Activated naive CD4-positive, alpha-beta T cell treated with anti-CD3 and anti-CD28 coated beads, Interleukin-2, amount 10 ng/mL, durations not matched to agents 7 days and 5 days (primary cell): ENCODE measurements at regions not wholly inside any gene's neighbourhood (a gene's known extent, or its start where the extent isn't known, plus 50 kb on each side); places are given as distances from the start of the nearest gene placed in this dataset.

Experiments
- CTCF ChIA-PET: fragments of 350-600 bp; sonication (Branson Sonifier 250); formaldehyde crosslinking; loops from one replicate; lab custom pipeline; 2021; ENCODE audit warnings: antibody characterized with exemption; lab: Charles Lee
- DNase-seq: peaks from one replicate; pipeline ENCODE4 v3.0.0-alpha.2; 2020
- H3K27ac Mint-ChIP-seq: one replicate; pipeline ENCODE4 v1.8.0; 2021; ENCODE audit warnings: mild to moderate bottlenecking, moderate library complexity, mixed read lengths
- H3K27me3 Mint-ChIP-seq: one replicate; pipeline ENCODE4 v1.8.0; 2021; ENCODE audit warnings: mild to moderate bottlenecking, mixed read lengths
- H3K36me3 Mint-ChIP-seq: one replicate; pipeline ENCODE4 v1.8.0; 2021; ENCODE audit warnings: mixed read lengths
- H3K4me1 Mint-ChIP-seq: one replicate; pipeline ENCODE4 v1.8.0; 2021; ENCODE audit warnings: mixed read lengths
- H3K4me3 Mint-ChIP-seq: one replicate; pipeline ENCODE4 v1.8.0; 2021; ENCODE audit warnings: mild to moderate bottlenecking, moderate library complexity, mixed read lengths
- H3K9me3 Mint-ChIP-seq: one replicate; pipeline ENCODE4 v1.8.0; 2021; ENCODE audit warnings: mixed read lengths

DNA sequence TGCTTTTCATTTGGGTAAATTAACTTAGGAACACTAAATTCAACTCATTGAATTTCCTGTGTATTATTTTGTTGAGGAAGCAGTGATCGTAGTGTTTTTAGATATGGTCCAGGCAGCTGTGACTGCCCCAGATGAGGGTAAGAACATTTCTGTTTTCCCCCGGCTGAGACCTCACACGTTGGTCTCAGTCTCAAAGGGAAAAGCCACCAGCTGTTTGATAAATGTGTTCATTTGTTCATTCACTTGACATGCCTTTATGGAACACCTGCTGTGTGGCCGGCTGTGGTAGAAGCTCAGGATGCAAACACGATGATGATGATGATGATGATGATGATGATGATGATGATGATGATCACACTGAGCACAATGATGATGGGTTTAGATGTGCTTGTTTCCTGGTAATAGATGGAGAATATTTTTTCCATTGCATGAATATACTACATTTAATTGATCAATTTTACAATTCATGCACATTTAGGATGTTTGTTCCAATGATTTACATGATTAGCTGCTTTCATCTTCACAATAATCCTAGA, 125.6 kb upstream of the ZNF32 start:
- DNase-seq, result no peak
- peaks cover 4% of the 10 kb centered on the region for H3K27me3 Mint-ChIP-seq
- H3K9me3 Mint-ChIP-seq, result no peaks in the 10 kb centered on the region
- no peak overlapping the region for H3K27ac Mint-ChIP-seq
- peaks cover 8% of the 10 kb centered on the region for H3K4me1 Mint-ChIP-seq
- H3K36me3 Mint-ChIP-seq, result no peaks in the 10 kb centered on the region
- CTCF ChIA-PET, result interaction anchor here (0.7 kb wide), 1 partner anchor 17 kb away, joined by 3 read pairs; no protein-coding TSS in a partner anchor
- no peak overlapping the region for H3K4me3 Mint-ChIP-seq

DNA sequence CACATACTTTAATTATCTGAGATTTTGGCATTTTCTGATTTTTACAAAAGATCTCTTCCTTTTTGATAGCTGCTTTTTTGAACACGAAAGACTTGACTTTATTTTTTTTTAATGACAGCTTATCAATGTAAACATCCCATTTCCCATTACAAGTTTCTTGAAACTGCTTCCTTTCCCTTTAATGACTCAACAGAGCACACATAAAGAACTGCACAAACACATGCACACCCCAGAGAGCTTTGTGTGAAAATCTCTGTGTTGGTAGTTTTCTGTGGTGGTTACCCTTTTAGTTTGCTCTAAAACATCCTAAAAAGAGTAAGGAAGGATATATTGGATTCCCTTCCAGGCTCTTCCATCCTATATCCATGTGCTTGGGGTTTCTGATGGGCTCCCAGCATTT, 125.1 kb upstream of the ZNF32 start:
- peaks cover 5% of the 10 kb centered on the region for H3K4me1 Mint-ChIP-seq
- H3K27ac Mint-ChIP-seq, result no peak overlapping the region
- CTCF ChIA-PET, result no interaction called here
- H3K27me3 Mint-ChIP-seq, result peaks cover 4% of the 10 kb centered on the region
- no peak overlapping the region for H3K4me3 Mint-ChIP-seq
- no peaks in the 10 kb centered on the region for H3K9me3 Mint-ChIP-seq
- H3K36me3 Mint-ChIP-seq, result no peaks in the 10 kb centered on the region
- no peak for DNase-seq

DNA sequence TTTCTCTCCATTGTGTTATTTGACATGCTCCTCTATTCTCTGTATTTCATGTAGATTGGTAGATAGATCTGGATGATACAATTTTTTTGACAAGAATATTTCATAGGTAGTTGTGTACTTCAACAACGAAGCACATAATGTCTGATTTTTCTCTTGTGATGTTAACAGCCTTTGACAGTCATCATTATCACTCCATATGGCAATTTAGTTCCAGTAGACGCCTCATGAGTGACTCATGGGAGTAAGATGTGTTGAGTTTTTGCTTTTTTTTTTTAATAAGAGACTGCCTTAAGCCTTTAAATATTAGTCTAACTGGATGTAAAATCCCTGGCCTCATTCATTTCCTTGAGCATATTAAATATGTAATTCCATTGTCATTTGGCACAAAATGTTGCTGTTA, 123.5 kb upstream of the ZNF32 start:
- H3K4me1 Mint-ChIP-seq, result no peaks in the 10 kb centered on the region
- H3K9me3 Mint-ChIP-seq, result peaks cover 2% of the 10 kb centered on the region
- H3K4me3 Mint-ChIP-seq, result no peak overlapping the region
- peaks cover 4% of the 10 kb centered on the region for H3K27me3 Mint-ChIP-seq
- H3K36me3 Mint-ChIP-seq, result no peaks in the 10 kb centered on the region
- H3K27ac Mint-ChIP-seq, result no peak overlapping the region
- no peak for DNase-seq
- CTCF ChIA-PET, result no interaction called here

DNA sequence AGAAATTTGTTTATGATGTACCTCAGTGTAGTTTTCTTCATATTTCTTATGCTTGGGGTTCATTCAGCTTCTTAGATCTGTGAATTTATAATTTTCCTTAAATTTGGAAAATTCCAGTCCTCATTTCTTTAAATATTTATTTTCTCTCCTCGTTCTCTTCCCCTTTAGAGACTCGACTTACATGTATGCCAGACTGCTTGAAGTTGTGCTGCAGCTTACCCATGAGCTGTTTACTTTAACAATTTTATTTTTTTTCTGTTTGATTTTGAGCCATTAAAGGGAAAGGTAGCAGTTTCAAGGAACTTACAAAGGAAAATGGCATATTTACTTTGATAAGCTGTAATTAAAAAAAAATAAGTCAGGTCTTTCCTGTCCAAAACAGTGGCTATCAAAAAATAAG, 123.0 kb upstream of the ZNF32 start:
- DNase-seq, result no peak
- CTCF ChIA-PET, result no interaction called here

DNA sequence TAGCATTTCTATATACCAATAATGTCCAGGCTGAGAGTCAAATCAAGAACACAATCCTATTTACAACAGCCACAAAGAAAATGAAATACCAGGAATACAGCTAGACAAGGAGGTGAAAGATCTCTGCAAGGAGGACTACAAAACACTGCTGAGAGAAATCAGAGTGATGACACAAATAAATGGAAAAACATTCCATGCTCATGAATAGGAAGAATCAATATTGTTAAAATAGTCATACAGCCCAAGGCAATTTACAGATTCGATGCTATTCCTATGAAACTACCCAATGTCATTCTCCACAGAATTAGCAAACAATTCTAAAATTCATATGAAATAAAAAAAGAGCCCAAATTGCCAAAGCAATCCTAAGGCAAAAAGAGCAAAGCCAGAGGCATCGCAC, 116.8 kb upstream of the ZNF32 start:
- peaks cover 2% of the 10 kb centered on the region for H3K9me3 Mint-ChIP-seq
- CTCF ChIA-PET, result no interaction called here
- H3K4me3 Mint-ChIP-seq, result no peak overlapping the region
- H3K4me1 Mint-ChIP-seq, result no peaks in the 10 kb centered on the region
- H3K27me3 Mint-ChIP-seq, result peaks cover 4% of the 10 kb centered on the region
- DNase-seq, result no peak
- H3K27ac Mint-ChIP-seq, result no peak overlapping the region
- no peaks in the 10 kb centered on the region for H3K36me3 Mint-ChIP-seq

More for the DNA sequence above, 123.0 kb upstream of the ZNF32 start:
- Mint-ChIP-seq H3K9me3 (peaks cover 2% of the 10 kb centered on the region), H3K27me3 (peaks cover 4% of the 10 kb centered on the region), H3K27ac (no peak overlapping the region), H3K4me1 (no peaks in the 10 kb centered on the region), H3K4me3 (no peak overlapping the region), H3K36me3 (no peaks in the 10 kb centered on the region)

DNA sequence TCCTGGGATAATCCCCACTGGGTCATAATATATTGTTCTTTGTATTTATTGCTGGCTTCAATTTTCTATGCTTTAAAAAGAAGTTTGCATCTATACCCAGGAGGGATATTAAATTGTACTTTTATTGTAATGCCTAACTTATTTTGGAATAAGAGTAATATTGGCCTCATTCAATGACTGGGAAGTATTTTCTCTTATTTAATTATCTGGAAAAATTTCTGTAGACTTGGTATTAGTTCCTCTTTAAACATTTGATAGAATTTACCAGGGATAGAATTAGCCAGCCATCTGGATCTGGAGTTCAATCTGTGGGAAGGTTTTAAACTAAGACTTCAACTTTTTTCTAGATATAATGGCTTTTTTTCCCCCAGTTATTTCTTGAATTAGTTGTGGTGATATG, 115.2 kb upstream of the ZNF32 start:
- CTCF ChIA-PET, result no interaction called here
- no peaks in the 10 kb centered on the region for H3K4me1 Mint-ChIP-seq
- H3K27me3 Mint-ChIP-seq, result no peaks in the 10 kb centered on the region
- no peaks in the 10 kb centered on the region for H3K36me3 Mint-ChIP-seq
- H3K27ac Mint-ChIP-seq, result no peak overlapping the region
- H3K4me3 Mint-ChIP-seq, result no peak overlapping the region
- DNase-seq, result no peak
- peaks cover 2% of the 10 kb centered on the region for H3K9me3 Mint-ChIP-seq

DNA sequence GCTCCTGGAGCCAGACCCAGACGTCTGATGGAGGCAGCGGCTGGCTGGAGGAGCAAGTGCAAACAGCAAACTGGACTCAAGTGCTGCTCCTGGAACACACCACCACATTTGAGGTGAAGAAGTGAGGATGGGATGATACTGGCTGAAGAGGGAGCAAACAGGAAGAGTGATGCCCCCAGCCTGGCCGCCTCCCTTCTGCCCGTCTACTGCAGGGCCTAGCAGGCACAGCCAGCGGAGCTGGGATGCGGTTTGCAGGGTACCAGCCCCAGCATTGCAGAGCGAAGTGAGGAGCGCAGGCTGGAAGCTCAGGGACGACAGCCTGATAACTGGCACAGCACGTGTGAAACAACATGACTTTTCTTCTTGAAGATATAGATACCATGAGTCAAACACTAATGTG, 111.8 kb upstream of the ZNF32 start:
- Mint-ChIP-seq H3K27me3 (no peaks in the 10 kb centered on the region), H3K4me3 (no peak overlapping the region), H3K9me3 (no peaks in the 10 kb centered on the region), H3K4me1 (no peaks in the 10 kb centered on the region), H3K36me3 (no peaks in the 10 kb centered on the region), H3K27ac (no peak overlapping the region)
- CTCF ChIA-PET, result no interaction called here
- no peak for DNase-seq

DNA sequence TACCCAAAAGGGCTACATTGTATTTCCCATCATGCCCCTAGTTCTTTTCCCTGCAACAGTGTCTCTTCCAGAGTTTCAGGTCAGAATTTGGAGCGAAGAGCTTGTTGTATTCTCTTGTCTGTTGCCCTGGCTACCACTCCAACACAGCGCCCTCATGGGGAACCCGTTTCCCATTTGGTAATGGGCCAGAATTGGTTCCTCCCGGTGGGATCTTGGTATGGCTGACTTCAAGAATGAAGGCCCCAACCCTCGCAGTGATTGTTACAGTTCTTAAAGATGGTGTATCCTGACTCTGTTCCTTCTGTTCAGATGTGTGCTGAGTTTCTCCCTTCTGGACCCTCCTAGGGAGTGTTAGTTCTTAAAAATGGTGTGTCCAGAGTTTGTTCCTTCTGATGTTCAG, 110.5 kb upstream of the ZNF32 start:
- no peak for DNase-seq
- Mint-ChIP-seq H3K4me3 (no peak overlapping the region), H3K9me3 (no peaks in the 10 kb centered on the region), H3K36me3 (no peaks in the 10 kb centered on the region), H3K27me3 (no peaks in the 10 kb centered on the region), H3K4me1 (peaks cover 4% of the 10 kb centered on the region), H3K27ac (no peak overlapping the region)
- CTCF ChIA-PET, result no interaction called here

DNA sequence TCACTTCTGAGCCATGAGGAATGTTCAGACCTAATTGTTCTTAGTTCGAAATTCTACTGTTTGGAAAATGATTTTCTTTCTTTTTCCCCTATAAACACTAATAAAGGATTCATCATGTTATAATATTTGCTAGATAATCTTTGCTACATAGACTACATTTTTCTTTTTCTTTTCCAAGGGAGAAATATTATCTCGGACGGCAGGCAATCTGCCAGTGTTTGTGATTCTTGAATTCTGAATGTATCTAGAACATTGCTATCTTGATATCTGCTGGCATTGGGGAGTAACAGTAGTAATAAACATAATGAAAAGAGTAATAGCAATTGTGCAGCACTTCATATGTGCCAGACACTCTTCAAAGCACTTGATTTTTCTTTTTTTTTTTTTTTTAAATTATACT, 107.7 kb upstream of the ZNF32 start:
- Mint-ChIP-seq H3K9me3 (no peaks in the 10 kb centered on the region), H3K36me3 (no peaks in the 10 kb centered on the region), H3K4me3 (no peak overlapping the region), H3K27ac (no peak overlapping the region), H3K4me1 (peaks cover 4% of the 10 kb centered on the region), H3K27me3 (no peaks in the 10 kb centered on the region)
- no peak for DNase-seq
- CTCF ChIA-PET, result no interaction called here

DNA sequence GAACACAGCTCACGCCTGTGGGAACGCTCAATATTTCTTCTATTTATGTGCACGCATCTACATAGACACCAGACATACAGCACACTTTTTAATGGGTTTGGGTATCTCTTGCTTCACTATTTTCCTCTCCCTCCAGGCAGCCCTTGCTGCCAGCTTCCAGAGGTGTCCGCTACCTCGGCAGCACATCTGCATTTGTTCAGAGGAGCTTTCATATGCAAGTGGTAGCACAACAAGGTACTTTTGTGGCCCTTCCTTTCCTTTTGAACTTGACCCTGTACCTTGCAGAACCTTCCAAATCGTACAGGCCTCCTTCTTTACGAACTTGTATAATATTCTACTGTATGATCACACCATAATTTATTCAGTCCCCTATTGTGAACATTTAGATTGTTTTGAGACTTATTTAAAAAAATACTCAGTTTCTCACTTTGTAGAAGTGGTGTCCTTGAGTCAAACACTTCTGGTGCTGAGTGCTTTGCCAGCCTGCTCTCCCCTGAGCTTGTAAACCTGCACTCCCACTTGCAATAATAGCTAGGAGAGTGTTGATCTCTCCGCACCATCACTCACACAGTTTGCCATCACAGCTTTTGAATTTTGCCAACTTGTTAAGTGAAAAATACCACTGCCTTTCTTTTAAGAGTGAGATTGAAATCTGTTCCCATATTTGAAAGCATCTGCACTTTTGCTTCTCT, 106.0 kb upstream of the ZNF32 start:
- Mint-ChIP-seq H3K4me1 (peaks cover 4% of the 10 kb centered on the region), H3K9me3 (no peaks in the 10 kb centered on the region), H3K36me3 (no peaks in the 10 kb centered on the region), H3K27me3 (no peaks in the 10 kb centered on the region), H3K4me3 (no peak overlapping the region), H3K27ac (no peak overlapping the region)
- DNase-seq, result no peak
- CTCF ChIA-PET, result interaction anchor here (0.8 kb wide), 1 partner anchor 9 kb away, joined by 3 read pairs; no protein-coding TSS in a partner anchor

DNA sequence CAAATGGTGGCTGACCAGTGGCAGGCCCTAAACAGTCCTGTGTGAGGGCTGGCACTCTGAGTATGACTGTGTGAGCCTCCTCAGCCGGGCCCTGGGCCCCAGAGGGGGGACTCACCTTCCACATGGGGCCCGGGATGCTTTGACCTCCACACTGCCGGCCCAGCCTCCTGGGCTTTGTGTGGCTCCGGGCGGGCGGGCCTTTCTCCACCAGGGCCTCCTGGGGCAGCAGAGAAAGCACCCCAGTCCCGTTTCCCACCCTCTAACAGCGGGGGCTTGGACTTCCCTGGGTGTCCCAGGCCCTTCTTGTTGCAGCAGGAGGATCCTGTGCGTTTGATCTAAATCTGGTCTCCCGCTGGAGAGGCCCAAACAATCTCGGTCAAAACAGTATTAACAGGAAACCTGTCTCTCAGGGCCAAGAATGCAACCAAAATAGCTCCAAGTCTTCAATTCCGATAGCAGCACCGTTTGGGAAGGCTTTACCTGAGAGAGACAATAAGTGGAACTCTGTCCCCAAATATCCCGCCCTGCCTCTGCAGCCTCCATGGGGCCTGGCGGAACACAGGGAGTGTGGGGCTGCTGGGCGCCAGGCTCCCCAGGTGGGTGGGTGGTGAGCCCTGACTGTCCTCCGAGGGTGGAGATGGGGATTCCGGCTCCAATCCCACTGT, 104.8 kb upstream of the ZNF32 start:
- Mint-ChIP-seq H3K9me3 (no peaks in the 10 kb centered on the region), H3K4me3 (no peak overlapping the region), H3K27me3 (no peaks in the 10 kb centered on the region), H3K36me3 (no peaks in the 10 kb centered on the region), H3K27ac (no peak overlapping the region), H3K4me1 (peaks cover 4% of the 10 kb centered on the region)
- CTCF ChIA-PET, result no interaction called here
- no peak for DNase-seq

DNA sequence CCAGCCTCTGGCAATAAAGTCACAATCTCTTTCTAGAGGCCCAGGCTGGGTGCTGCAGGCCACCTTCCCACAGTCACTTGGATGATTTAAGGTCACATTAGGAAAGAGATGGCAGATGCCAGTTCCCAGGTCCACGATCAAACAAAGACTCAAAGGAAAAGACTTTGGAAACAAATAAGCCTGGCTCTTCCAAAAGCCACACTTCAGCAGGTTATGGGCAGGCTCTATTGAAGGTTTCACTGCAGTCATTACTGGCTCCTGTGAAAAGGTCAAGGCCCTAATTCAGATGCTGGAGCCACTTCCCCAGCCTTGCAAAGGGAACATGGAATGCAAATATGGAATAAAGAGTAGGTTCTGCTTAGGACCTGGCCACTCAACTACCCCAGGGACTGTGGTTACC, 104.0 kb upstream of the ZNF32 start:
- H3K36me3 Mint-ChIP-seq, result no peaks in the 10 kb centered on the region
- H3K27ac Mint-ChIP-seq, result no peak overlapping the region
- no peaks in the 10 kb centered on the region for H3K27me3 Mint-ChIP-seq
- no peaks in the 10 kb centered on the region for H3K9me3 Mint-ChIP-seq
- CTCF ChIA-PET, result no interaction called here
- no peak for DNase-seq
- H3K4me1 Mint-ChIP-seq, result peaks cover 4% of the 10 kb centered on the region
- H3K4me3 Mint-ChIP-seq, result no peak overlapping the region

DNA sequence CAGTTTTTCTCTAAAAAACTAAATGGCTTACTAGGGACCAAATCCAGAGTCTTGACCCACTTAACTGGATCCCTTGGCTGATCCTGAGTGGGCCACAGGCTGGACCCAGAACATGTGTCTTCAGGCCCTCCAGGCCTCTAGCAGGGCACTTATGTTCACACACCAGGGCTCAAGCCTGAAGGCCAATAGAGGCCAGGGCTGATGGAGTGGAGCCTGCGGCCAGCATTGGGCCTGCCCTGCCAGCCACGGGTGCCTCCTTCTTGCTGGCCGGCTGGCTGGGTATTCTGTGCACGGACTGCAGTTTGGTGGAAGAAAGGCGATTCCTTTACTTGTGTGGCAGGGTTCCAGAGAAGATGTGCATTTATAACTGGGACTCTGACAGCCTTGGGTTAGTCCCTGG, 103.0 kb upstream of the ZNF32 start:
- no peak overlapping the region for H3K27ac Mint-ChIP-seq
- CTCF ChIA-PET, result no interaction called here

DNA sequence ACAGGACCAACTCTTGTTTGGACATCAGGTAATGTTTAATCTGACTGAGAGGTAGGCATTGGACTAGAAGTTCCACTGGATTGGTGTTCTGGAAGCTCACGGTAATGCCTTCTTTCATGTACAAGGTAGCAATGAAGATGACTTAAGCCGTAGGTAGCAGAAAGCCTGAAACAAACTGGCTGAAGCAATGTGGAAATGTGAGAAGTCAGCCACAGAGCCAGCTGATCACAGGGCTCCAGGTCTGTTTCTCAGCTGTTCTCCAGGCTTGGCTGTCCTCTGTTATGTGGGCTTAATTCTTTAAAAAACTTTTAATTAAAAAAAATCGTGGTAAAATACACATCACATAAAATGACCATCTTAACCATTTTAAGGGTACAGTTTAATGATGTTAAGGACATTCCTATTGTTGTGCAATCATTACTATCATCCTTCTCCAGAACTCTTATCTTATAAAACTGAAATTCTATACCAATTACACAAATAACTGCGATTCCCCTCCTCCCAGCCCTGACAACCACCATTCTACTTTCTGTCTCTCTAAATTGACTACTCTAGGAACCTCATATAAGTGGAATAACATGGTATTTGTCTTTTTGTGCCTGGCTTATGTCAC, 101.4 kb upstream of the ZNF32 start:
- no peak for DNase-seq
- Mint-ChIP-seq H3K27me3 (no peaks in the 10 kb centered on the region), H3K9me3 (no peaks in the 10 kb centered on the region), H3K4me3 (no peak overlapping the region), H3K27ac (no peak overlapping the region), H3K36me3 (no peaks in the 10 kb centered on the region), H3K4me1 (peaks cover 2% of the 10 kb centered on the region)
- CTCF ChIA-PET, result no interaction called here

More for the DNA sequence above, 103.0 kb upstream of the ZNF32 start:
- Mint-ChIP-seq H3K4me3 (no peak overlapping the region), H3K36me3 (no peaks in the 10 kb centered on the region), H3K27me3 (no peaks in the 10 kb centered on the region), H3K9me3 (no peaks in the 10 kb centered on the region), H3K4me1 (peaks cover 4% of the 10 kb centered on the region)
- DNase-seq, result no peak

DNA sequence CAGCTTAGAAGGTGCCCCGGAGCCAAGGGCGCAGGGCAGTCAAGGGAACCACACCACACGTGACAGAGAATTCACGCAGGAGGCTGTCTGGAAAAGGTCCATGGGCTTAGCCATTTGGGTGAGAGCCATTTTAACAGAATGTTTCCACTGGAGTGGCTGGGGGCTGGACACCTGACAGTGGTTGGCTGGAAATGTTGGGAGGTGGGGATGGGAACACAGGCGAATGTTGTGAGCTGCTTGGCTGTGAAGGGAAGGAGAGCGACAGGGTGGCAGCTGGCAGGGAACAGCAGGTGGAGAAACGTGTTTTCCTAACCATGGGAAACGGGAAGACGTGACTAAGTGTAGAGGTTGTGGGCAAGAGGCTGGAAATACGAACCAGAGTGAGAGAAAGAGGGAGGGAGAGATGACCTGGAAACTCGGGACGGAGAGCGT, 100.5 kb upstream of the ZNF32 start:
- CTCF ChIA-PET, result no interaction called here
- H3K27me3 Mint-ChIP-seq, result no peaks in the 10 kb centered on the region
- no peaks in the 10 kb centered on the region for H3K36me3 Mint-ChIP-seq
- no peaks in the 10 kb centered on the region for H3K9me3 Mint-ChIP-seq
- H3K4me1 Mint-ChIP-seq, result no peaks in the 10 kb centered on the region
- H3K4me3 Mint-ChIP-seq, result no peak overlapping the region
- H3K27ac Mint-ChIP-seq, result no peak overlapping the region
- DNase-seq, result no peak
